CD4-positive, alpha-beta T cell (primary cell): ENCODE measurements at regions not wholly inside any gene's neighbourhood (a gene's known extent, or its start where the extent isn't known, plus 50 kb on each side); places are given as distances from the start of the nearest gene placed in this dataset.

Source experiments
- ATAC-seq: fragments of 200-7000 bp; cut with Tn5 transposase; one replicate; pipeline ENCODE4 v1.10.0; 2022; ENCODE audit warnings: mild to moderate bottlenecking; ENCODE audit not compliant: poor library complexity
- CTCF ChIA-PET: fragments of 350-600 bp; sonication (Branson Sonifier 250); formaldehyde crosslinking; loops from one replicate; lab custom pipeline; 2021; ENCODE audit warnings: antibody characterized with exemption, inconsistent platforms; lab: Charles Lee
- POLR2A ChIA-PET: fragments of 350-600 bp; sonication (Branson Sonifier 250); formaldehyde crosslinking; loops from one replicate; lab custom pipeline; 2021; ENCODE audit warnings: antibody characterized with exemption, inconsistent platforms; lab: Charles Lee
- DNase-seq, 14 experiments: peaks; one replicate each; pipeline ENCODE4 v3.0.0-alpha.2; 2013 to 2020; ENCODE audit warnings: mixed read lengths in 2 of 14
- H3K27ac ChIP-seq, 2 donors: one replicate each; pipeline versions ENCODE4 v1.5.1 to v1.7.0; 2013; ENCODE audit warnings: low read length in 2 of 2, low read depth in 1 of 2, mild to moderate bottlenecking in 1 of 2
- H3K27me3 ChIP-seq, 2 experiments: 1 replicate in 1 of 2; 2 replicates in 1 of 2; pipeline versions ENCODE4 v1.6.1 to v1.7.0; 2013; ENCODE audit warnings: low read length in 2 of 2, control low read depth in 1 of 2, mild to moderate bottlenecking in 1 of 2, moderate library complexity in 1 of 2; ENCODE audit not compliant: insufficient read depth in 2 of 2, control insufficient read depth in 1 of 2
- H3K36me3 ChIP-seq: one replicate; pipeline ENCODE4 v1.6.1; 2013; ENCODE audit warnings: low read length, control low read depth; ENCODE audit not compliant: insufficient read depth
- H3K4me1 ChIP-seq: one replicate; pipeline ENCODE4 v1.6.1; 2013; ENCODE audit warnings: low read length, control low read depth; ENCODE audit not compliant: insufficient read depth
- H3K4me3 ChIP-seq: one replicate; pipeline ENCODE4 v1.5.1; 2013; ENCODE audit warnings: mild to moderate bottlenecking, low read length, moderate library complexity
- H3K9me3 ChIP-seq, 2 experiments: 1 replicate in 1 of 2; 2 replicates in 1 of 2; pipeline versions ENCODE4 v1.6.1 to v1.7.0; 2013; ENCODE audit warnings: low read length in 2 of 2, mild to moderate bottlenecking in 2 of 2, control low read depth in 1 of 2, moderate library complexity in 1 of 2; ENCODE audit not compliant: control insufficient read depth in 1 of 2, insufficient read depth in 1 of 2
- H3K27ac Mint-ChIP-seq: one replicate; pipeline ENCODE4 v1.8.0; 2020; ENCODE audit warnings: mixed read lengths
- H3K27me3 Mint-ChIP-seq: one replicate; pipeline ENCODE4 v1.8.0; 2021; ENCODE audit warnings: mixed read lengths
- H3K36me3 Mint-ChIP-seq: one replicate; pipeline ENCODE4 v1.8.0; 2021; ENCODE audit warnings: low read depth, mixed read lengths
- H3K4me1 Mint-ChIP-seq: one replicate; pipeline ENCODE4 v1.8.0; 2021; ENCODE audit warnings: low read depth, mixed read lengths
- H3K4me3 Mint-ChIP-seq: one replicate; pipeline ENCODE4 v1.8.0; 2020; ENCODE audit warnings: mild to moderate bottlenecking, mixed read lengths
- H3K9me3 Mint-ChIP-seq: one replicate; pipeline ENCODE4 v1.8.0; 2020; ENCODE audit warnings: mixed read lengths
- intact Hi-C, 2 experiments: fragments of 100-400 bp; cut with DNase I in 1 of 2; cut with micrococcal nuclease in 1 of 2; formaldehyde crosslinking; loops; one replicate each; pipeline versions ENCODE4 v1.15.1 to v1.9.0; 2023 to 2025; cut with DNase I, micrococcal nuclease
- TF ChIP-seq, protein P1 (sequence below): fragments of 200-600 bp; IDR thresholded peaks from one replicate; pipeline ENCODE4 v1.8.0; 2022; ENCODE audit warnings: antibody characterized with exemption, mild to moderate bottlenecking

- H3K27ac Mint-ChIP-seq: no peak overlapping the region
- no peaks in the 10 kb centered on the region for H3K36me3 Mint-ChIP-seq
- Histone ChIP-seq H3K27ac (no peak overlapping the region), H3K27me3 (no peaks in the 10 kb centered on the region), H3K4me1 (no peaks in the 10 kb centered on the region), H3K4me3 (no peak overlapping the region), H3K9me3 (peaks cover 0 to 12% of the 10 kb centered on the region in 2 experiments), H3K36me3 (no peaks in the 10 kb centered on the region)
- no peak overlapping the region for H3K4me3 Mint-ChIP-seq
- ChIA-PET POLR2A (no interaction called here), CTCF (no interaction called here)
- no peaks in the 10 kb centered on the region for H3K9me3 Mint-ChIP-seq
- H3K27me3 Mint-ChIP-seq: no peaks in the 10 kb centered on the region
- TF ChIP-seq, protein P1, sequence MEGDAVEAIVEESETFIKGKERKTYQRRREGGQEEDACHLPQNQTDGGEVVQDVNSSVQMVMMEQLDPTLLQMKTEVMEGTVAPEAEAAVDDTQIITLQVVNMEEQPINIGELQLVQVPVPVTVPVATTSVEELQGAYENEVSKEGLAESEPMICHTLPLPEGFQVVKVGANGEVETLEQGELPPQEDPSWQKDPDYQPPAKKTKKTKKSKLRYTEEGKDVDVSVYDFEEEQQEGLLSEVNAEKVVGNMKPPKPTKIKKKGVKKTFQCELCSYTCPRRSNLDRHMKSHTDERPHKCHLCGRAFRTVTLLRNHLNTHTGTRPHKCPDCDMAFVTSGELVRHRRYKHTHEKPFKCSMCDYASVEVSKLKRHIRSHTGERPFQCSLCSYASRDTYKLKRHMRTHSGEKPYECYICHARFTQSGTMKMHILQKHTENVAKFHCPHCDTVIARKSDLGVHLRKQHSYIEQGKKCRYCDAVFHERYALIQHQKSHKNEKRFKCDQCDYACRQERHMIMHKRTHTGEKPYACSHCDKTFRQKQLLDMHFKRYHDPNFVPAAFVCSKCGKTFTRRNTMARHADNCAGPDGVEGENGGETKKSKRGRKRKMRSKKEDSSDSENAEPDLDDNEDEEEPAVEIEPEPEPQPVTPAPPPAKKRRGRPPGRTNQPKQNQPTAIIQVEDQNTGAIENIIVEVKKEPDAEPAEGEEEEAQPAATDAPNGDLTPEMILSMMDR: no peak
- intact Hi-C loops: no loop called here
- no peaks in the 10 kb centered on the region for H3K4me1 Mint-ChIP-seq
- DNase-seq: no peak
- ATAC-seq: no peak
Observed at GRCh38 chr12:115225845-115226244, 541.9 kb upstream of the TBX3 start.

DNA sequence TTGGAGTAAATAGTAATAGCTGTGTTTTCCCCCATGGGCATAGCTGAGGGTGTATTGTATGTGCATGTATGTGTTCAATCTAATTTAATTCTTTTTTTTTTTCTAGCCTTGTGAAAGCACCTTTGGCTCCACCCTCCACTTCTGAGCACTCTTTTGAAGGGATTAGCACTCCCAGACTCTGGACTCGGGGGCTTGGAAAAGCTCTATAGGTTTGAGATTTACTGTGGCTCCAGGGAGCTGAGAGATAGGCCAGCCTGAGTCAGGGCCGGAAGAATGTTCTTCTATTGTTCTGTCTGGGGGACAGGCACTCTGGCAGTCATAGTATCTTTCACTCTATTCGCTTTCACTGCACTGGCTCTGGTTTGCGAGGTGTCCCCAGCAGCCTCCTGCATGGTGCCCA lies 540.0 kb upstream of the TBX3 start:
- Histone ChIP-seq H3K27ac (no peak overlapping the region), H3K27me3 (no peaks in the 10 kb centered on the region), H3K4me3 (no peak overlapping the region), H3K9me3 (peaks cover 0 to 12% of the 10 kb centered on the region in 2 experiments), H3K4me1 (no peaks in the 10 kb centered on the region), H3K36me3 (no peaks in the 10 kb centered on the region)
- ChIA-PET POLR2A (no interaction called here), CTCF (no interaction called here)
- no peak overlapping the region for H3K27ac Mint-ChIP-seq
- no peaks in the 10 kb centered on the region for H3K4me1 Mint-ChIP-seq
- no peaks in the 10 kb centered on the region for H3K27me3 Mint-ChIP-seq
- no peaks in the 10 kb centered on the region for H3K9me3 Mint-ChIP-seq
- H3K36me3 Mint-ChIP-seq: no peaks in the 10 kb centered on the region
- ATAC-seq (no peak), DNase-seq (no peak)
- intact Hi-C loops: no loop called here
- TF ChIP-seq, protein P1: no peak
- H3K4me3 Mint-ChIP-seq: no peak overlapping the region

GRCh38 chr12:115223322-115223721 lies 539.3 kb upstream of the TBX3 start:
- H3K9me3 Mint-ChIP-seq: no peaks in the 10 kb centered on the region
- peaks cover 0 to 12% of the 10 kb centered on the region in 2 experiments for H3K9me3 ChIP-seq

More at GRCh38 chr12:115223322-115223721, 539.3 kb upstream of the TBX3 start:
- Mint-ChIP-seq H3K36me3 (no peaks in the 10 kb centered on the region), H3K27me3 (no peaks in the 10 kb centered on the region), H3K4me1 (no peaks in the 10 kb centered on the region), H3K4me3 (no peak overlapping the region), H3K27ac (no peak overlapping the region)
- Histone ChIP-seq H3K27me3 (no peaks in the 10 kb centered on the region), H3K4me1 (no peaks in the 10 kb centered on the region), H3K4me3 (no peak overlapping the region), H3K36me3 (no peaks in the 10 kb centered on the region), H3K27ac (no peak overlapping the region)
- TF ChIP-seq, protein P1: no peak
- DNase-seq: no peak
- no peak for ATAC-seq
- ChIA-PET CTCF (no interaction called here), POLR2A (no interaction called here)
- intact Hi-C loops: no loop called here
